HG03457 (cell line): ENCODE measurements at regions not wholly inside any gene's neighbourhood (a gene's known extent, or its start where the extent isn't known, plus 50 kb on each side); places are given as distances from the start of the nearest gene placed in this dataset.
A peak's percentile ranks its signal among the peaks of the same experiment; 100 is the strongest.

Source experiments
- ATAC-seq: cut with Tn5 transposase; IDR thresholded peaks from one replicate; pipeline ENCODE4 v1.9.1; 2021; ENCODE audit warnings: moderate number of reproducible peaks; ENCODE audit not compliant: unreplicated experiment

- no peak for ATAC-seq
Measured at GRCh38 chr3:160163229-160163878, 61.9 kb upstream of the C3orf80 start.

DNA sequence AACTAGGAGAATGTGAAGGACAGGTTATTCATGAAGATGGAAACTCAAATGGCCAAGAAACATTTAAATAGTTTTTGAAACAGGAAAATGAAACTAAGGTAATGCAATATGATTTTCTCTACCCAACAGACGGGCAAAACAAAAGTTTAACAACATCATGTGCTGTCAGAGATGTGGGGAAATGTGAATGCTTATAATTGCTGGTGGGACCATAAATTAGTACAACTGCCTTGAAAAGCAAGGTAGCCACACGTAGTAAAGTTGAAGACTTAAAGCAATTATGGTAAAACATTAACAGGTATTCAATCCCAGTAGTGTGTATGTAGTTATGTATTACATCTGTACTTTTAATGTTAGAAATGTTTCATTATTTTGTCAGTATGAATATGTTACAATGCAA lies 57.0 kb upstream of the C3orf80 start:
- no peak for ATAC-seq

GRCh38 chr3:160169139-160169976 lies 55.9 kb upstream of the C3orf80 start:
- ATAC-seq: no peak

DNA sequence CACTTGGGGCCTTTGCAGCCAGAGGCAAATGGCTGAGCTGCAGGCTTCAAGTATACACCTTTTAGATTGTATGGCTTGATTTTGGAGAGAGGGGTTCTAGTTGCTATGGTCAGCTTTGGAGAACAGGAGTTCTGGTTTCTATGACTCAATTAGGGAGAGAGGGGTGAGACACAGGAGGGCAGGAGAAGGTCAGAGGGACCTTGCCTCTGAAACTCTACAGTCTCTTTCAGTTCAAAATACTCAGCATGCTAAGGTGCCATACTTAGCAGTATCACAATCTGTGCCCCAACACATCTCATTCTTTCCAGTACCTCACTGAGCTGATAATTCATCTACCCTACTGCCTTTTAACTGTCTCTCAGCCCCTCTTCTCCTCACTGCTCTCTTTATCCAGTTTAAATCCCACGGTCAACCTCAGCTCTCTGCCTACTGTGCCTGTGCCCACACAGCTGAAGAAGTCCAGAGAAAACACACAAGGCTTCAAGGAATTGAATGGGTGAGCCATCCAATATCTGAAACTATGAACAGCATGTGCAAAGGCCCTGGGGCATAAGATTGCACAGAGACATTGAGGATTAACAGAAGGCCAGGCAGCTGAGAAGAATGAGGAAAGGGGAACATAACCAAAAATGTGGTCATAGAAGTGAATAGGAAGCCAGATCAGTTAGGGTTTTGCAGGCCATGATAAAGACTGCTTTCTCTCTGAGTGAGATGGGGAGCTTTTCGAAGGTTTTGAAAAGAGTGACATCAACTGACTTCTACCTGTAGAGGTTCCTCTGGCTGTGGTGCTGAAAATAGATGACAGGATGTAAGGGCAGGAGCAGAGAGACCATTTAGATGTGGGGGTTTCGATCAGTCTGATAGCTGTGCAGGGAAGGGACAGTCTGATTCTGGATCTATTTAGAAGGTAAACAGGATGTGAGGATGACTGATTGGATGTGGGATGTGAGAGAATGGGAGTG lies 54.5 kb upstream of the C3orf80 start:
- ATAC-seq: peak; percentile 56

GRCh38 chr3:160171813-160172212 lies 53.4 kb upstream of the C3orf80 start:
- ATAC-seq: no peak

DNA sequence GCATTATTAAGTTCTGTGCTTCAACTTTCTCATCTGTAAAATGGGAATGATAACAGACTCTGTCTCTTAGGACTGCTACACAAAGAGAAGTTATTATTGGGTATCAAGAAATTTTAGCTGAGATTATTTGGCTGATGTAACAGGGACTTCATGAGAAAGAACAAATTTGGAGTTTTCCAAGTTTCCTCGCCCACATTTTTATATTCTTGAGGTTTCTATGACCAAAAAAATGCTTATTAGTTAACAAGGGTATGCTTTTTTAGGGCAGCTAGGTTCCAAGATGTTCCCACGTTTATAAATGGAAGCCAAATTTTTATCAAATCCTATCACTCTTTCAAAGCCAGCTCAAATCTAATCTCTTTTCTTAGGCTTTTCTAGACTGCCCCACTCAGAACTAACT lies 50.6 kb upstream of the C3orf80 start:
- ATAC-seq: no peak
